ENCODE measurements at regions not wholly inside any gene's neighbourhood (a gene's known extent, or its start where the extent isn't known, plus 50 kb on each side); places are given as distances from the start of the nearest gene placed in this dataset.

DNA sequence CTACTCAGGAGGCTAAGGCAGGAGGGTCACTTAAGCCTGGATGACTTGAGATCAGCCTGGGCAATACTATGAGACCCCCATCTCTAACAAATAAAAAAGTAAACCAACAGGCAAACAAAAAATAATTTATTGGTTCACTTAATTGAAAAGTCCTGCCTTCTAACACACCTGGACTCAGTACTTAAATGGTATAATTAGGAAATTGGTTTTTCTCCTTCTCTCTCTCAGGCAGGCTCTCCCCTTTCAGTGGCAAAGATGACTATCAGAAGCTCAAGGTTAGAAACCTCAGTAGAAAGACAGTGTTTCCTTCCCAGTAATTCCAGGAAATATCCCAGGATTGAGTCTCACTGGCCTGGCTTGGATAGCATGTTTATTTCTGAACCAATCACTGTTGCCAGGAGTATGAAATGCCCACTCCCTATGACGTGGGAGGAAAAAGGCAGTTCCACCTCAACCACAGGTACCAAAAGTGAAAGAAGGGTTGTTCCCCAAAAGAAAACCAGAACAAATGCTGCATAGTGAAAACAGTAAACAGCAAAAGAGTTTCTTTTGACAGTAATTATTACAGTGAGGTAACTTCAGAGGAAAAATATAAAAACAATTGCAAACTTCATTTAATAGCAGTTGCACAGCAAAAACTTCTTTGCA lies 56.3 kb upstream of the SOX6 start:
- H3K27ac Mint-ChIP-seq, result no peak overlapping the region
- no peaks in the 10 kb centered on the region for H3K9me3 Mint-ChIP-seq
- ATAC-seq, result no peak
- DNase-seq (ENCODE audit: low spot score in 2 of 2), result no peak
- H3K36me3 Mint-ChIP-seq, result no peaks in the 10 kb centered on the region

- DNase-seq (ENCODE audit: low spot score in 2 of 2) (no peak), ATAC-seq (no peak)
- no peaks in the 10 kb centered on the region for H3K36me3 Mint-ChIP-seq
- peaks cover 0 to 3% of the 10 kb centered on the region in 2 donors for H3K9me3 Mint-ChIP-seq
- no peak overlapping the region for H3K27ac Mint-ChIP-seq
Measured at GRCh38 chr11:16410479-16410878, 54.1 kb upstream of the SOX6 start.

- no peaks in the 10 kb centered on the region for H3K36me3 Mint-ChIP-seq
- DNase-seq (ENCODE audit: low spot score in 2 of 2) (no peak), ATAC-seq (no peak)
- no peak overlapping the region for H3K27ac Mint-ChIP-seq
- peaks cover 0 to 3% of the 10 kb centered on the region in 2 donors for H3K9me3 Mint-ChIP-seq
Measured at GRCh38 chr11:16408619-16409018, 52.3 kb upstream of the SOX6 start.

- Mint-ChIP-seq H3K27ac (no peak overlapping the region), H3K36me3 (no peaks in the 10 kb centered on the region), H3K9me3 (peaks cover 3 to 6% of the 10 kb centered on the region in 2 donors)
- DNase-seq (ENCODE audit: low spot score in 2 of 2) (no peak), ATAC-seq (no peak)
Measured at GRCh38 chr11:16406226-16406625, 49.9 kb upstream of the SOX6 start.

Measured in activated naive CD4-positive, alpha-beta T cell treated with anti-CD3 and anti-CD28 coated beads, Interleukin-2, amount 50 U/mL, for 72 hours (primary cell).